HCT116 (cell line): ENCODE measurements at regions not wholly inside any gene's neighbourhood (a gene's known extent, or its start where the extent isn't known, plus 50 kb on each side); places are given as distances from the start of the nearest gene placed in this dataset.

Experiments
- CEBPB ChIP-seq: IDR thresholded peaks from 2 replicates; pipeline ENCODE4 v1.6.1; 2012; ENCODE audit warnings: low read depth
- EZH2 ChIP-seq: fragments of 200-600 bp; sonication (generic); IDR thresholded peaks from 2 replicates; pipeline ENCODE4 v1.6.1; 2017; ENCODE audit warnings: antibody characterized with exemption, mixed run types
- EZH2phosphoT487 ChIP-seq: fragments of 200-600 bp; IDR thresholded peaks from 2 replicates; pipeline ENCODE4 v1.6.1; 2018; ENCODE audit warnings: antibody characterized with exemption, borderline replicate concordance
- POLR2A ChIP-seq: IDR thresholded peaks from 2 replicates; pipeline ENCODE4 v1.7.0; 2011; ENCODE audit warnings: borderline replicate concordance; ENCODE audit not compliant: insufficient read depth, insufficient read length; ENCODE audit errors: extremely low read depth
- TF ChIP-seq, protein P1 (sequence below), 3 experiments: fragments of 200-600 bp in 1 of 3; sonication (generic) in 1 of 3; IDR thresholded peaks in 2 of 3; conservative IDR thresholded peaks in 1 of 3; 2 replicates each; pipeline ENCODE4 v1.5.1; 2012 to 2017; ENCODE audit warnings: low read depth in 2 of 3, low read length in 2 of 3, antibody characterized with exemption in 1 of 3, borderline replicate concordance in 1 of 3, control low read depth in 1 of 3, mild to moderate bottlenecking in 1 of 3, mixed read lengths in 1 of 3, mixed run types in 1 of 3, moderate library complexity in 1 of 3; ENCODE audit not compliant: insufficient read depth in 1 of 3

- no peak for TF ChIP-seq EZH2phosphoT487
- TF ChIP-seq CEBPB, result no peak
- no peak for TF ChIP-seq EZH2
- TF ChIP-seq POLR2A, result no peak
- TF ChIP-seq, protein P1, sequence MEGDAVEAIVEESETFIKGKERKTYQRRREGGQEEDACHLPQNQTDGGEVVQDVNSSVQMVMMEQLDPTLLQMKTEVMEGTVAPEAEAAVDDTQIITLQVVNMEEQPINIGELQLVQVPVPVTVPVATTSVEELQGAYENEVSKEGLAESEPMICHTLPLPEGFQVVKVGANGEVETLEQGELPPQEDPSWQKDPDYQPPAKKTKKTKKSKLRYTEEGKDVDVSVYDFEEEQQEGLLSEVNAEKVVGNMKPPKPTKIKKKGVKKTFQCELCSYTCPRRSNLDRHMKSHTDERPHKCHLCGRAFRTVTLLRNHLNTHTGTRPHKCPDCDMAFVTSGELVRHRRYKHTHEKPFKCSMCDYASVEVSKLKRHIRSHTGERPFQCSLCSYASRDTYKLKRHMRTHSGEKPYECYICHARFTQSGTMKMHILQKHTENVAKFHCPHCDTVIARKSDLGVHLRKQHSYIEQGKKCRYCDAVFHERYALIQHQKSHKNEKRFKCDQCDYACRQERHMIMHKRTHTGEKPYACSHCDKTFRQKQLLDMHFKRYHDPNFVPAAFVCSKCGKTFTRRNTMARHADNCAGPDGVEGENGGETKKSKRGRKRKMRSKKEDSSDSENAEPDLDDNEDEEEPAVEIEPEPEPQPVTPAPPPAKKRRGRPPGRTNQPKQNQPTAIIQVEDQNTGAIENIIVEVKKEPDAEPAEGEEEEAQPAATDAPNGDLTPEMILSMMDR (IDR thresholded peaks at IDR 0.05 in 2 of 3, conservative IDR thresholded peaks at IDR 0.05 in 1 of 3; ENCODE audit: borderline replicate concordance in 1 of 3, insufficient read depth in 1 of 3, low read depth in 2 of 3, low read length in 2 of 3), result no peak
Observed at GRCh38 chr1:220409771-220410595, 118.0 kb upstream of the MARK1 start.
